GM18526 (cell line): ENCODE measurements at regions not wholly inside any gene's neighbourhood (a gene's known extent, or its start where the extent isn't known, plus 50 kb on each side); places are given as distances from the start of the nearest gene placed in this dataset.

Experiments
- POLR2A ChIP-seq: IDR thresholded peaks from 3 replicates; pipeline ENCODE4 v1.6.1; 2011; ENCODE audit not compliant: insufficient read length; ENCODE audit errors: extremely low read depth

- no peak for TF ChIP-seq POLR2A
Observed at GRCh38 chr6:28607990-28608389, 82.3 kb downstream of the GPX5 start.

- TF ChIP-seq POLR2A: no peak
Observed at GRCh38 chr6:28609672-28610071, 84.0 kb downstream of the GPX5 start.

GRCh38 chr6:28615616-28615954 lies 89.9 kb downstream of the GPX5 start:
- TF ChIP-seq POLR2A: no peak

GRCh38 chr6:28615955-28616747 lies 90.5 kb downstream of the GPX5 start:
- no peak for TF ChIP-seq POLR2A

GRCh38 chr6:28618898-28619555 lies 93.3 kb downstream of the GPX5 start:
- TF ChIP-seq POLR2A: no peak

- no peak for TF ChIP-seq POLR2A
Observed at GRCh38 chr6:28632326-28632851, 106.7 kb downstream of the GPX5 start.

GRCh38 chr6:28633445-28634215 lies 107.9 kb downstream of the GPX5 start:
- no peak for TF ChIP-seq POLR2A

- no peak for TF ChIP-seq POLR2A
Observed at GRCh38 chr6:28634411-28634760, 108.7 kb downstream of the GPX5 start.

GRCh38 chr6:28634761-28635546 lies 109.3 kb downstream of the GPX5 start:
- TF ChIP-seq POLR2A: no peak

GRCh38 chr6:28635547-28636158 lies 110.0 kb downstream of the GPX5 start:
- TF ChIP-seq POLR2A: no peak

- TF ChIP-seq POLR2A: no peak
Observed at GRCh38 chr6:28638787-28639430, 113.2 kb downstream of the GPX5 start.

- no peak for TF ChIP-seq POLR2A
Observed at GRCh38 chr6:28643017-28643740, 117.5 kb downstream of the GPX5 start.

- TF ChIP-seq POLR2A: no peak
Observed at GRCh38 chr6:28646650-28647049, 121.0 kb downstream of the GPX5 start.
